RPMI8226 (cell line): ENCODE measurements at regions not wholly inside any gene's neighbourhood (a gene's known extent, or its start where the extent isn't known, plus 50 kb on each side); places are given as distances from the start of the nearest gene placed in this dataset.
"Not testable (repeated sequence)": the region's sequence is repeated elsewhere in the genome, so short reads cannot be mapped to it uniquely, and the experiment has no call there.

Experiments
- DNase-seq: peaks from one replicate; pipeline ENCODE4 v3.0.0-alpha.2; 2015

GRCh38 chr4:57832083-57832482 is 721.9 kb upstream of the IGFBP7 start:
- DNase-seq, result no peak

- no peak for DNase-seq
Measured at GRCh38 chr4:57789666-57790065, 679.5 kb upstream of the IGFBP7 start.

GRCh38 chr4:57777876-57778275 is 667.7 kb upstream of the IGFBP7 start:
- DNase-seq, result no peak

- DNase-seq, result no peak
Measured at GRCh38 chr4:57774681-57775080, 664.5 kb upstream of the IGFBP7 start.

- DNase-seq, result no peak
Measured at GRCh38 chr4:57774171-57774570, 664.0 kb upstream of the IGFBP7 start.

- DNase-seq, result no peak
Measured at GRCh38 chr4:57766341-57766740, 656.2 kb upstream of the IGFBP7 start.

- no peak for DNase-seq
Measured at GRCh38 chr4:57764856-57765255, 654.7 kb upstream of the IGFBP7 start.

GRCh38 chr4:57763070-57763469 is 652.9 kb upstream of the IGFBP7 start:
- no peak for DNase-seq

- DNase-seq, result no peak
Measured at GRCh38 chr4:57740625-57741190, 630.5 kb upstream of the IGFBP7 start.

- no peak for DNase-seq
Measured at GRCh38 chr4:57736781-57737180, 626.6 kb upstream of the IGFBP7 start.

- no peak for DNase-seq
Measured at GRCh38 chr4:57734104-57734670, 624.0 kb upstream of the IGFBP7 start.

GRCh38 chr4:57729775-57730570 is 619.8 kb upstream of the IGFBP7 start:
- DNase-seq, result not testable (repeated sequence)

- DNase-seq, result no peak
Measured at GRCh38 chr4:57726154-57726553, 616.0 kb upstream of the IGFBP7 start.

GRCh38 chr4:57719456-57719855 is 609.3 kb upstream of the IGFBP7 start:
- no peak for DNase-seq

GRCh38 chr4:57714313-57714712 is 604.1 kb upstream of the IGFBP7 start:
- DNase-seq, result not testable (repeated sequence)

GRCh38 chr4:57710053-57710452 is 599.9 kb upstream of the IGFBP7 start:
- DNase-seq, result no peak

GRCh38 chr4:57691370-57691769 is 581.2 kb upstream of the IGFBP7 start:
- no peak for DNase-seq

GRCh38 chr4:57689693-57690205 is 579.6 kb upstream of the IGFBP7 start:
- DNase-seq, result no peak

- no peak for DNase-seq
Measured at GRCh38 chr4:57682275-57682674, 572.1 kb upstream of the IGFBP7 start.

GRCh38 chr4:57679969-57680368 is 569.8 kb upstream of the IGFBP7 start:
- DNase-seq, result no peak

- no peak for DNase-seq
Measured at GRCh38 chr4:57676394-57676793, 566.2 kb upstream of the IGFBP7 start.

- no peak for DNase-seq
Measured at GRCh38 chr4:57672846-57673433, 562.8 kb upstream of the IGFBP7 start.

- DNase-seq, result no peak
Measured at GRCh38 chr4:57668621-57669020, 558.4 kb upstream of the IGFBP7 start.

GRCh38 chr4:57665806-57666205 is 555.6 kb upstream of the IGFBP7 start:
- no peak for DNase-seq
